ENCODE measurements at regions not wholly inside any gene's neighbourhood (a gene's known extent, or its start where the extent isn't known, plus 50 kb on each side); places are given as distances from the start of the nearest gene placed in this dataset.

- H3K27me3 ChIP-seq (ENCODE audit: insufficient read depth, low read length, poor library complexity), result no peaks in the 10 kb centered on the region
- peaks cover 57% of the 10 kb centered on the region for H3K4me1 ChIP-seq (ENCODE audit: insufficient read depth, low read length)
- H2AFZ ChIP-seq (ENCODE audit: low read depth, low read length), result peak overlapping the region; percentile 69
- H3K36me3 ChIP-seq (ENCODE audit: insufficient read depth, low read length), result no peaks in the 10 kb centered on the region
- H3K4me2 ChIP-seq (ENCODE audit: insufficient read depth, low read length), result peak overlapping the region; percentile 65
- H4K20me1 ChIP-seq (ENCODE audit: insufficient read depth, low read length), result no peaks in the 10 kb centered on the region
- TF ChIP-seq, protein P1, sequence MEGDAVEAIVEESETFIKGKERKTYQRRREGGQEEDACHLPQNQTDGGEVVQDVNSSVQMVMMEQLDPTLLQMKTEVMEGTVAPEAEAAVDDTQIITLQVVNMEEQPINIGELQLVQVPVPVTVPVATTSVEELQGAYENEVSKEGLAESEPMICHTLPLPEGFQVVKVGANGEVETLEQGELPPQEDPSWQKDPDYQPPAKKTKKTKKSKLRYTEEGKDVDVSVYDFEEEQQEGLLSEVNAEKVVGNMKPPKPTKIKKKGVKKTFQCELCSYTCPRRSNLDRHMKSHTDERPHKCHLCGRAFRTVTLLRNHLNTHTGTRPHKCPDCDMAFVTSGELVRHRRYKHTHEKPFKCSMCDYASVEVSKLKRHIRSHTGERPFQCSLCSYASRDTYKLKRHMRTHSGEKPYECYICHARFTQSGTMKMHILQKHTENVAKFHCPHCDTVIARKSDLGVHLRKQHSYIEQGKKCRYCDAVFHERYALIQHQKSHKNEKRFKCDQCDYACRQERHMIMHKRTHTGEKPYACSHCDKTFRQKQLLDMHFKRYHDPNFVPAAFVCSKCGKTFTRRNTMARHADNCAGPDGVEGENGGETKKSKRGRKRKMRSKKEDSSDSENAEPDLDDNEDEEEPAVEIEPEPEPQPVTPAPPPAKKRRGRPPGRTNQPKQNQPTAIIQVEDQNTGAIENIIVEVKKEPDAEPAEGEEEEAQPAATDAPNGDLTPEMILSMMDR (IDR thresholded peaks at IDR 0.05; ENCODE audit: borderline replicate concordance, extremely low read depth, low read length, poor library complexity, severe bottlenecking), result no peak
- no peak for TF ChIP-seq EZH2 (IDR thresholded peaks at IDR 0.05; ENCODE audit: borderline replicate concordance, low read depth, low read length, severe bottlenecking)
- peak overlapping the region in 1 of 2 experiments; percentile 45; a peak in 2 of 4 replicates for H3K4me3 ChIP-seq (ENCODE audit: low read depth in 1 of 2, low read length in 2 of 2)
- H3K79me2 ChIP-seq (ENCODE audit: insufficient read depth, low read length), result no peaks in the 10 kb centered on the region
- ATAC-seq (ENCODE audit: insufficient read depth, low read depth) (peak; percentile 69), DNase-seq (no peak)
- peak overlapping the region; percentile 48 for H3K9ac ChIP-seq (ENCODE audit: low read depth, low read length)
- no peaks in the 10 kb centered on the region for H3K9me3 ChIP-seq (ENCODE audit: insufficient read depth, low read length, severe bottlenecking)
- H3K27ac ChIP-seq (ENCODE audit: low read length), result peak overlapping the region; percentile 65
Observed at GRCh38 chr13:50152655-50153309, 137.5 kb downstream of the KCNRG start.

GRCh38 chr13:50153401-50153800 is 138.2 kb downstream of the KCNRG start:
- Histone ChIP-seq H4K20me1 (ENCODE audit: insufficient read depth, low read length) (no peaks in the 10 kb centered on the region), H3K9ac (ENCODE audit: low read depth, low read length) (peak overlapping the region; percentile 48), H3K9me3 (ENCODE audit: insufficient read depth, low read length, severe bottlenecking) (no peaks in the 10 kb centered on the region), H3K4me2 (ENCODE audit: insufficient read depth, low read length) (peak overlapping the region; percentile 65), H3K36me3 (ENCODE audit: insufficient read depth, low read length) (no peaks in the 10 kb centered on the region), H3K79me2 (ENCODE audit: insufficient read depth, low read length) (no peaks in the 10 kb centered on the region), H3K27ac (ENCODE audit: low read length) (peak overlapping the region; percentile 65), H3K27me3 (ENCODE audit: insufficient read depth, low read length, poor library complexity) (no peaks in the 10 kb centered on the region), H3K4me3 (ENCODE audit: low read depth in 1 of 2, low read length in 2 of 2) (peak overlapping the region in 1 of 2 experiments; percentile 45; a peak in 2 of 4 replicates), H3K4me1 (ENCODE audit: insufficient read depth, low read length) (peaks cover 57% of the 10 kb centered on the region), H2AFZ (ENCODE audit: low read depth, low read length) (peak overlapping the region; percentile 69)
- DNase-seq, result no peak
- ATAC-seq (ENCODE audit: insufficient read depth, low read depth), result peak; percentile 53
- no peak for TF ChIP-seq EZH2 (IDR thresholded peaks at IDR 0.05; ENCODE audit: borderline replicate concordance, low read depth, low read length, severe bottlenecking)
- TF ChIP-seq, protein P1 (IDR thresholded peaks at IDR 0.05; ENCODE audit: borderline replicate concordance, extremely low read depth, low read length, poor library complexity, severe bottlenecking), result no peak

GRCh38 chr13:50153876-50154275 is 138.6 kb downstream of the KCNRG start:
- peaks cover 57% of the 10 kb centered on the region for H3K4me1 ChIP-seq (ENCODE audit: insufficient read depth, low read length)
- no peaks in the 10 kb centered on the region for H3K27me3 ChIP-seq (ENCODE audit: insufficient read depth, low read length, poor library complexity)
- ATAC-seq (ENCODE audit: insufficient read depth, low read depth) (peak; percentile 72), DNase-seq (peak; percentile 71)
- H2AFZ ChIP-seq (ENCODE audit: low read depth, low read length), result peak overlapping the region; percentile 69
- TF ChIP-seq, protein P1 (IDR thresholded peaks at IDR 0.05; ENCODE audit: borderline replicate concordance, extremely low read depth, low read length, poor library complexity, severe bottlenecking), result no peak
- TF ChIP-seq EZH2 (IDR thresholded peaks at IDR 0.05; ENCODE audit: borderline replicate concordance, low read depth, low read length, severe bottlenecking), result no peak
- H3K9ac ChIP-seq (ENCODE audit: low read depth, low read length), result peak overlapping the region; percentile 48
- H3K36me3 ChIP-seq (ENCODE audit: insufficient read depth, low read length), result no peaks in the 10 kb centered on the region
- peak overlapping the region; percentile 65 for H3K27ac ChIP-seq (ENCODE audit: low read length)
- H3K79me2 ChIP-seq (ENCODE audit: insufficient read depth, low read length), result no peaks in the 10 kb centered on the region
- peak overlapping the region; percentile 65 for H3K4me2 ChIP-seq (ENCODE audit: insufficient read depth, low read length)
- peak overlapping the region in 1 of 2 experiments; percentile 45; a peak in 2 of 4 replicates for H3K4me3 ChIP-seq (ENCODE audit: low read depth in 1 of 2, low read length in 2 of 2)
- no peaks in the 10 kb centered on the region for H3K9me3 ChIP-seq (ENCODE audit: insufficient read depth, low read length, severe bottlenecking)
- H4K20me1 ChIP-seq (ENCODE audit: insufficient read depth, low read length), result no peaks in the 10 kb centered on the region
